T-helper 2 cell treated with Interferon-gamma antibody and Interleukin-4, amounts not matched to agents 5 μg/mL and 100 μg/mL, for 36 hours (primary cell): ENCODE measurements at regions not wholly inside any gene's neighbourhood (a gene's known extent, or its start where the extent isn't known, plus 50 kb on each side); places are given as distances from the start of the nearest gene placed in this dataset.

Experiments used
- DNase-seq: peaks from one replicate; pipeline ENCODE4 v3.0.0; 2021; ENCODE audit warnings: low spot score
- H3K27ac Mint-ChIP-seq: one replicate; pipeline ENCODE4 v1.8.0; 2021; ENCODE audit warnings: mild to moderate bottlenecking, mixed read lengths
- H3K27me3 Mint-ChIP-seq: one replicate; pipeline ENCODE4 v1.8.0; 2021; ENCODE audit warnings: low read depth, mixed read lengths
- H3K36me3 Mint-ChIP-seq: one replicate; pipeline ENCODE4 v1.8.0; 2021; ENCODE audit warnings: low read depth, mixed read lengths
- H3K4me1 Mint-ChIP-seq: one replicate; pipeline ENCODE4 v1.8.0; 2021; ENCODE audit warnings: low read depth, mixed read lengths
- H3K4me3 Mint-ChIP-seq: one replicate; pipeline ENCODE4 v1.8.0; 2022; ENCODE audit warnings: mild to moderate bottlenecking, moderate library complexity, mixed read lengths
- H3K9me3 Mint-ChIP-seq: one replicate; pipeline ENCODE4 v1.8.0; 2021; ENCODE audit warnings: mixed read lengths

GRCh38 chr10:83037653-83038052, 1101.7 kb upstream of the GHITM start:
- Mint-ChIP-seq H3K4me3 (no peak overlapping the region), H3K27me3 (no peaks in the 10 kb centered on the region), H3K9me3 (peaks cover 29% of the 10 kb centered on the region), H3K4me1 (no peaks in the 10 kb centered on the region), H3K36me3 (no peaks in the 10 kb centered on the region), H3K27ac (no peak overlapping the region)
- no peak for DNase-seq

GRCh38 chr10:83038631-83039030, 1100.7 kb upstream of the GHITM start:
- Mint-ChIP-seq H3K27me3 (no peaks in the 10 kb centered on the region), H3K4me1 (no peaks in the 10 kb centered on the region), H3K4me3 (no peak overlapping the region), H3K9me3 (peaks cover 36% of the 10 kb centered on the region), H3K27ac (no peak overlapping the region), H3K36me3 (no peaks in the 10 kb centered on the region)
- DNase-seq = no peak

DNA sequence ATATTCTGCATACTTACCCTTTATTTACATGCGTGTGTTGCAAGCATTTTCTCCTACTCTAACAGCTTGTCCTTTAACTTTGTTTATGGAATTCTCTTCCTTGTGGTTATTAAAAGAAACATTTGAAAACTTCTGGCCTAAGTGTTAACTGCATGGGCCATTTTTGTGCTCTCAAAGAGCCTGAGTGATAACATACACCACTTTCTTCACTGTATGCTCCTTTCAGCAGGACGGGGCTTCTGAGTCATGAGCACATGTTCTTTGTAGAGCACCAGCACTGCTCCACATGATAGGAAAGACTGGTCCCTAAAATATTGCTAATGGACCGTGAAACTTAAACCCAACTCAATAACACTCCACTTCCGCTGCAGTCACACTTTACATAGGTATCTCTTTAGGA, 1093.6 kb upstream of the GHITM start:
- H3K4me1 Mint-ChIP-seq = no peaks in the 10 kb centered on the region
- H3K27ac Mint-ChIP-seq = no peak overlapping the region
- no peaks in the 10 kb centered on the region for H3K27me3 Mint-ChIP-seq
- DNase-seq = no peak
- H3K4me3 Mint-ChIP-seq = no peak overlapping the region
- H3K36me3 Mint-ChIP-seq = no peaks in the 10 kb centered on the region
- H3K9me3 Mint-ChIP-seq = peaks cover 7% of the 10 kb centered on the region

DNA sequence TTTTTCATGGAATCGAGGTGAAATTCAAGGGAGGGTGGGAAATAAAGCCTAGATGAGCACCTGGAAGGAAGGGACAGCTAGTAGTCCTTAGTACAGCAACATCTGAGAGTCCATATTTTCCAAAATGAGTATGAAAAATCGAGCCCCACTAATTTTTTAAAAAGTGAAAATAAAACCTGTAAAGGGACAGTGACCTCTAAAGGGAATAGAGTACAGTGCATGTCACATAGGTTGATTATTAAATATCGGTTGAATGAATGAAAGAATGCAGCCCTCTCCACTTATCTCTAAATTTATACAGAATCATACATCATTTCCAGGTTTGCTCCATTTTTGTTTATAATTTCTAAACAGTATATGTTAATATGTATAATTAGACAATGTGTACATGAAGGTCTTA, 1088.5 kb upstream of the GHITM start:
- H3K27ac Mint-ChIP-seq = no peak overlapping the region
- H3K9me3 Mint-ChIP-seq = peaks cover 6% of the 10 kb centered on the region
- H3K36me3 Mint-ChIP-seq = no peaks in the 10 kb centered on the region
- H3K4me1 Mint-ChIP-seq = no peaks in the 10 kb centered on the region
- DNase-seq = no peak
- H3K4me3 Mint-ChIP-seq = no peak overlapping the region
- H3K27me3 Mint-ChIP-seq = no peaks in the 10 kb centered on the region

- H3K4me3 Mint-ChIP-seq = no peak overlapping the region
- no peaks in the 10 kb centered on the region for H3K36me3 Mint-ChIP-seq
- peaks cover 9% of the 10 kb centered on the region for H3K9me3 Mint-ChIP-seq
- no peak overlapping the region for H3K27ac Mint-ChIP-seq
- H3K4me1 Mint-ChIP-seq = no peaks in the 10 kb centered on the region
- DNase-seq = no peak
- no peaks in the 10 kb centered on the region for H3K27me3 Mint-ChIP-seq
Measured at GRCh38 chr10:83062871-83063270, 1076.4 kb upstream of the GHITM start.

GRCh38 chr10:83073472-83073871, 1065.8 kb upstream of the GHITM start:
- H3K4me3 Mint-ChIP-seq = no peak overlapping the region
- H3K27ac Mint-ChIP-seq = no peak overlapping the region
- peaks cover 18% of the 10 kb centered on the region for H3K9me3 Mint-ChIP-seq
- no peaks in the 10 kb centered on the region for H3K27me3 Mint-ChIP-seq
- H3K36me3 Mint-ChIP-seq = no peaks in the 10 kb centered on the region
- no peaks in the 10 kb centered on the region for H3K4me1 Mint-ChIP-seq
- no peak for DNase-seq

DNA sequence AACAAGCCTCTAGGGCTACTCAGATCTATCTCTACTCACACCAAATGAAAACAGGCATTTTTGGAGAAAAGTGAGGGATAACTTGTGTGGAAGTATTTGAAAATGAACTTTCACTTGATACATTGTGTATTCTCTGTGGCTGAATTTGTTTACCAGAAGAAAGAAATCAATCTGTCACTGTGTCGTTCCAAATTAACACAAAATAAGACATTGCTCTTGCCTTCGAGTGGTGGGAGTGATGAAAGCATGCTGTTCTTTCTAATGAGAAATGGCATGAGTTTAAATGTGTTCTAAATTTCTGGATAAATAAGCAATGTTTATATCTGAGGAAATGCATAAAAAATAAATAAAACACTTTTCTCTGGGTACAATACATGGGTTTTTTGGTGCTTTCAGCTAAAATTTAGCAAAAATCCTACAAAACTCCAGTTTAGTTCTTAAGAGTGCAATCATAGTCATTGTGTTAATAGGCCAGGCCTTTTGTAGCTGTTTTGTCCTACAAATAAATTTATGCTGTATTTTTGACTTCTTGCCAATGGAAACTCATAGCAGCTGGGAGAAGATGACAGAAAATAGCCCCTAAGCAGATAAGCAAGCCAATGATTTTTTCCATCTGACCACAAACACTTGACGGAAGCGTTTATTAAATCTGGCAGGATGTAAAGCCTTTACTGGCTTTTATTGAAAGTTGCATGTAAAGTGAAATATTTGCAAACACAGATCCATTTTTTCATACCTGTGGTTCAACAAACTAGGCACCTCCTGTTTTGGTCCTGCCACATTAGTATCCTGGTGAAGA, 1064.1 kb upstream of the GHITM start:
- Mint-ChIP-seq H3K36me3 (no peaks in the 10 kb centered on the region), H3K27me3 (no peaks in the 10 kb centered on the region), H3K9me3 (peaks cover 26% of the 10 kb centered on the region), H3K4me1 (no peaks in the 10 kb centered on the region), H3K27ac (no peak overlapping the region), H3K4me3 (no peak overlapping the region)
- DNase-seq = no peak

- no peak for DNase-seq
- H3K4me1 Mint-ChIP-seq = no peaks in the 10 kb centered on the region
- peaks cover 30% of the 10 kb centered on the region for H3K9me3 Mint-ChIP-seq
- no peaks in the 10 kb centered on the region for H3K27me3 Mint-ChIP-seq
- no peaks in the 10 kb centered on the region for H3K36me3 Mint-ChIP-seq
- no peak overlapping the region for H3K27ac Mint-ChIP-seq
- H3K4me3 Mint-ChIP-seq = no peak overlapping the region
Measured at GRCh38 chr10:83075815-83076355, 1063.4 kb upstream of the GHITM start.

DNA sequence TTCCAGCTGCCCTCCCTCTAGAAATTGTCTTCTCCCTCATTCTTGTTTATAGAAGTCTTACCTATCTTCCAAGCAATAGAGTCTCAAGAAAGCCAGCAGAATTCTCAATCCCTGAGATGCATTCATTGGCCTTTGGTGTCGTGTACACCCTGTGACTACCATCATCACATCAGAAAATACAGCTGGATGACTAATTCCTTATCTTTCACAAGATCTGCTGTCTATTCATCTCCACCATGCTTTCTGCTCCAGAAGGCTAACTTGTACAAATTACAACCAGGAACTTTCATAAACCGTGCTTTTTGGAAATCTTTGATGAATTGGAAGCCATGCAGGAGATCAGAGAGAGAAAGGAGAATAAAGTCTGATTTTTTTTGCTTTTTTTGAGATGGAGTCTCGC, 1062.9 kb upstream of the GHITM start:
- Mint-ChIP-seq H3K4me3 (no peak overlapping the region), H3K4me1 (no peaks in the 10 kb centered on the region), H3K9me3 (peaks cover 30% of the 10 kb centered on the region), H3K27me3 (no peaks in the 10 kb centered on the region), H3K27ac (no peak overlapping the region), H3K36me3 (no peaks in the 10 kb centered on the region)
- no peak for DNase-seq

- Mint-ChIP-seq H3K27ac (no peak overlapping the region), H3K9me3 (peaks cover 30% of the 10 kb centered on the region), H3K4me3 (no peak overlapping the region), H3K27me3 (no peaks in the 10 kb centered on the region), H3K4me1 (no peaks in the 10 kb centered on the region), H3K36me3 (no peaks in the 10 kb centered on the region)
- no peak for DNase-seq
Measured at GRCh38 chr10:83078160-83078559, 1061.1 kb upstream of the GHITM start.

DNA sequence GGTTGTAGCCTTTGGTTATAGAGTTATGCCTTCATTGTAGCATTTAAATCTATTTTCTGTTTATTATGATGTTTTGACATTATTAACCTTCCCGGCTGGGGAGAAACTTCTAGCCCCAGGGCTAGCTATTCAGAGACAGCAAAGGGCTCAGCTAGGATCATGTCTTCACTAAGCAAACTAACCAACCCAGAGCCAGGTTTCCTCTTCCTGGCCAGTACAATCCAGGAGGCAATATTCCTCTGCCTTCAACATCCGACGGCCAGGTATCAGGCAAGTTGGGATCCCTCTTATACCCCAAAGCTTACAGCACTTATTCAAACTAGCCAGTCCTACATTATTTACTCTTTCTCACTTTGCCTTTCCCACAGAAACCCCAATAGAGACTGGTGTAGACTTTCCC, 1060.7 kb upstream of the GHITM start:
- Mint-ChIP-seq H3K36me3 (no peaks in the 10 kb centered on the region), H3K27ac (no peak overlapping the region), H3K9me3 (peaks cover 28% of the 10 kb centered on the region), H3K4me1 (no peaks in the 10 kb centered on the region), H3K27me3 (no peaks in the 10 kb centered on the region), H3K4me3 (no peak overlapping the region)
- DNase-seq = no peak

DNA sequence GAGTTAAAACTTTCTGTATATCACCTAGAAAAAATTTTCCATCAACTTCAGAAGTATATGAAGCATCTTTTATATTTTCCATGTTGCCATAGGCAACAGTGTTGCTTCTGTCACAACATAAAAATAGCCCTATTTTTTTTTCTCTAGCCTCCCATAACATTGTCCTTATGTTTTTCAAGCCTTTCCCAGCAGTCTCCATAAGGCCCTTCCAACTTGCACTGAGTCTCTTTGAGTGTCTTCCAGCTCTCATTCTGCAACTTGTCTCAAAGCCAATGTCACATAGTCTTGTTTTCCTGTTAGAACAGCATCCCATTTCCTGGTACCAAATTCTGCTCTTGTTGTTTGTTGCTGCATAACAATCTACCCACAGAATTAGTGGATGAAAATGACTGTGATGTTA, 1055.5 kb upstream of the GHITM start:
- Mint-ChIP-seq H3K36me3 (no peaks in the 10 kb centered on the region), H3K27ac (no peak overlapping the region), H3K4me1 (no peaks in the 10 kb centered on the region), H3K4me3 (no peak overlapping the region), H3K27me3 (no peaks in the 10 kb centered on the region), H3K9me3 (peaks cover 30% of the 10 kb centered on the region)
- no peak for DNase-seq

DNA sequence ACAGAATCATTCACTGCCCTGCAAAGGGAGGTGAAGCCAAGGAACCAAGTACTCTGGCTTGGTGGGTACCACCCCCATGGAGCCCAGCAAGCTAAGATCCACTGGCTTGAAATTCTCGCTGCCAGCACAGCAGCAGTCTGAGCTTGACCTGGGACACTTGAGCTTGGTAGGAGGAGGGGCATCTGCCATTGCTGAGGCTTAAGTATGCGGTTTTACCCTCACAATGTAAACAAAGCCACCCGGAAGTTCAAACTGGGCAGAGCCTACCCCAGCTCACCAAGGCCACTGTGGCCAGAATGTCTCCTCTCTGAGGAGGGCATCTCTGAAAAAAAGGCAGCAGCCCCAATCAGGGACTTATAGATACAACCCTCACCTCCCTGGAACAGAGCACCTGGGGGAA, 1050.0 kb upstream of the GHITM start:
- Mint-ChIP-seq H3K4me3 (no peak overlapping the region), H3K27me3 (no peaks in the 10 kb centered on the region), H3K9me3 (peaks cover 19% of the 10 kb centered on the region), H3K27ac (no peak overlapping the region), H3K36me3 (no peaks in the 10 kb centered on the region), H3K4me1 (no peaks in the 10 kb centered on the region)
- no peak for DNase-seq

DNA sequence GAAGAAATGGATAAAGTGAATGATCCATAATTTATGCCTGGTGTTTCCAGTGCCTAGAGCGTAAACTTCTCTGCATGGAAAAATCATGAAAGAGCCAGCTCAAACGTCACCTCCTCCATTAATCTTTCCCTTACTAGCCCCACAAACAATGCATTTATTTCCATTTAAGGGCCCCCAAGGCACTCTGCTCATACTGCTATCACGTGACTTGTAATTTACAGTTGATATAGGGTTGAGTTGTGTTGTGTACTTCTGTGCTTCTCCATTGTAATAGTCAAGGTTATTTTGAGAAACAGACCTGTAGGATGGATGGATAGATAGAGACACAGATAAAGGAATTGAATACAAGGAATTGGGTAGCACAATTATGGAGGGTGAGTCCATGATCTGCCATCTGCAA, 1034.7 kb upstream of the GHITM start:
- H3K27me3 Mint-ChIP-seq = no peaks in the 10 kb centered on the region
- no peak overlapping the region for H3K4me3 Mint-ChIP-seq
- DNase-seq = no peak
- H3K36me3 Mint-ChIP-seq = no peaks in the 10 kb centered on the region
- no peak overlapping the region for H3K27ac Mint-ChIP-seq
- H3K9me3 Mint-ChIP-seq = peaks cover 40% of the 10 kb centered on the region
- H3K4me1 Mint-ChIP-seq = no peaks in the 10 kb centered on the region
